Smooth muscle cell (in vitro differentiated cells): ENCODE measurements at regions not wholly inside any gene's neighbourhood (a gene's known extent, or its start where the extent isn't known, plus 50 kb on each side); places are given as distances from the start of the nearest gene placed in this dataset.

Experiments
- DNase-seq: peaks from one replicate; lab custom pipeline; 2025; ENCODE audit not compliant: unreplicated experiment; lab: John Stamatoyannopoulos, UW
- H2AFZ ChIP-seq: fragments of 200-600 bp; sonication (generic); 2 replicates; pipeline ENCODE4 v1.6.0; 2016; ENCODE audit warnings: antibody characterized with exemption, low read depth, mild to moderate bottlenecking
- H3F3A ChIP-seq: fragments of 200-600 bp; sonication (generic); 2 replicates; pipeline ENCODE4 v1.6.0; 2017; ENCODE audit warnings: antibody characterized with exemption, low read depth
- H3K27ac ChIP-seq: fragments of 200-600 bp; sonication (generic); 2 replicates; pipeline ENCODE4 v1.5.1; 2016; ENCODE audit warnings: low read depth, mild to moderate bottlenecking
- H3K27me3 ChIP-seq: fragments of 200-600 bp; sonication (generic); 2 replicates; pipeline ENCODE4 v1.6.1; 2016; ENCODE audit warnings: low read depth, mild to moderate bottlenecking
- H3K36me3 ChIP-seq: fragments of 200-600 bp; sonication (generic); 2 replicates; pipeline ENCODE4 v1.5.1; 2016; ENCODE audit warnings: low read depth
- H3K4me1 ChIP-seq: fragments of 200-600 bp; sonication (generic); 2 replicates; pipeline ENCODE4 v1.5.1; 2016; ENCODE audit warnings: low read depth
- H3K4me2 ChIP-seq: fragments of 200-600 bp; sonication (generic); 2 replicates; pipeline ENCODE4 v1.6.0; 2016; ENCODE audit warnings: mild to moderate bottlenecking
- H3K4me3 ChIP-seq: fragments of 200-600 bp; sonication (generic); 2 replicates; pipeline ENCODE4 v1.5.1; 2016; ENCODE audit warnings: mild to moderate bottlenecking
- H3K79me2 ChIP-seq: fragments of 200-600 bp; sonication (generic); 2 replicates; pipeline ENCODE4 v1.6.0; 2016; ENCODE audit warnings: low read depth, mild to moderate bottlenecking
- H3K9ac ChIP-seq: fragments of 200-600 bp; sonication (generic); 2 replicates; pipeline ENCODE4 v1.6.0; 2016; ENCODE audit warnings: low read depth
- H3K9me3 ChIP-seq: fragments of 200-600 bp; sonication (generic); replicated peaks from 2 replicates; pipeline ENCODE4 v1.5.1; 2016; ENCODE audit warnings: low read depth
- H4K20me1 ChIP-seq: fragments of 200-600 bp; sonication (generic); 2 replicates; pipeline ENCODE4 v1.6.0; 2016; ENCODE audit warnings: low read depth
- WGBS: methylation state at CpG from one replicate; pipeline ENCODE4 v1.1.7; 2016; ENCODE audit warnings: low lambda C conversion rate; 5-methylcytosine and 5-hydroxymethylcytosine counted together
- TF ChIP-seq, protein P1 (sequence below): fragments of 200-600 bp; sonication (generic); IDR thresholded peaks from 2 replicates; pipeline ENCODE4 v1.5.1; 2017; ENCODE audit warnings: borderline replicate concordance, mild to moderate bottlenecking, antibody characterized with exemption; ENCODE audit not compliant: insufficient read depth, poor library complexity, severe bottlenecking

DNA sequence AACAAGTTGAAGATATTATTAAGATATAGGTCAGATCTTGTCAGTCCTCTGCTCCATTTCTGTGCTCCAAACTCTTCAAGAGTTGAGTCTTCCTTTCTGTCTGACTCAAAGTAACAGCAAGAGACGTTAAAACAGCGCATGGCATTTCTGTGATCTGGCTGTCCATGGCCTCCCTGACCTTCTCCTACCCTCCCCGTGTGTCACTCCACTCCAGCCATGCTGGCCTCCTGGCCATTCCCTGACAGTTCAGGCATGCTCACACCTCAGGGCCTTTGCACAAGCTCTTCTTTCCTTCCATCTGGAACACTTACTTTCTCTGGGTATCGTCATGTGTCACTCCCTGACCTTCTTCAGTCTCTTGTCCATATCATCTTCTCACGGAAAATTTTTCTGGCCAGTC lies 229.0 kb downstream of the CENPF start:
- no peak overlapping the region for H2AFZ ChIP-seq
- DNase-seq: no peak
- H3K27ac ChIP-seq: no peak overlapping the region
- no peak overlapping the region for H3K4me3 ChIP-seq
- no peak overlapping the region for H3K9ac ChIP-seq
- TF ChIP-seq, protein P1, sequence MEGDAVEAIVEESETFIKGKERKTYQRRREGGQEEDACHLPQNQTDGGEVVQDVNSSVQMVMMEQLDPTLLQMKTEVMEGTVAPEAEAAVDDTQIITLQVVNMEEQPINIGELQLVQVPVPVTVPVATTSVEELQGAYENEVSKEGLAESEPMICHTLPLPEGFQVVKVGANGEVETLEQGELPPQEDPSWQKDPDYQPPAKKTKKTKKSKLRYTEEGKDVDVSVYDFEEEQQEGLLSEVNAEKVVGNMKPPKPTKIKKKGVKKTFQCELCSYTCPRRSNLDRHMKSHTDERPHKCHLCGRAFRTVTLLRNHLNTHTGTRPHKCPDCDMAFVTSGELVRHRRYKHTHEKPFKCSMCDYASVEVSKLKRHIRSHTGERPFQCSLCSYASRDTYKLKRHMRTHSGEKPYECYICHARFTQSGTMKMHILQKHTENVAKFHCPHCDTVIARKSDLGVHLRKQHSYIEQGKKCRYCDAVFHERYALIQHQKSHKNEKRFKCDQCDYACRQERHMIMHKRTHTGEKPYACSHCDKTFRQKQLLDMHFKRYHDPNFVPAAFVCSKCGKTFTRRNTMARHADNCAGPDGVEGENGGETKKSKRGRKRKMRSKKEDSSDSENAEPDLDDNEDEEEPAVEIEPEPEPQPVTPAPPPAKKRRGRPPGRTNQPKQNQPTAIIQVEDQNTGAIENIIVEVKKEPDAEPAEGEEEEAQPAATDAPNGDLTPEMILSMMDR: no peak
- H3K4me1 ChIP-seq: no peaks in the 10 kb centered on the region
- H3K79me2 ChIP-seq: no peaks in the 10 kb centered on the region
- H3K9me3 ChIP-seq: no peaks in the 10 kb centered on the region
- H3F3A ChIP-seq: no peaks in the 10 kb centered on the region
- 92% methylated on average over 5 of the region's 5 CpGs for WGBS
- H4K20me1 ChIP-seq: no peaks in the 10 kb centered on the region
- no peak overlapping the region for H3K4me2 ChIP-seq
- H3K27me3 ChIP-seq: no peaks in the 10 kb centered on the region
- no peaks in the 10 kb centered on the region for H3K36me3 ChIP-seq

DNA sequence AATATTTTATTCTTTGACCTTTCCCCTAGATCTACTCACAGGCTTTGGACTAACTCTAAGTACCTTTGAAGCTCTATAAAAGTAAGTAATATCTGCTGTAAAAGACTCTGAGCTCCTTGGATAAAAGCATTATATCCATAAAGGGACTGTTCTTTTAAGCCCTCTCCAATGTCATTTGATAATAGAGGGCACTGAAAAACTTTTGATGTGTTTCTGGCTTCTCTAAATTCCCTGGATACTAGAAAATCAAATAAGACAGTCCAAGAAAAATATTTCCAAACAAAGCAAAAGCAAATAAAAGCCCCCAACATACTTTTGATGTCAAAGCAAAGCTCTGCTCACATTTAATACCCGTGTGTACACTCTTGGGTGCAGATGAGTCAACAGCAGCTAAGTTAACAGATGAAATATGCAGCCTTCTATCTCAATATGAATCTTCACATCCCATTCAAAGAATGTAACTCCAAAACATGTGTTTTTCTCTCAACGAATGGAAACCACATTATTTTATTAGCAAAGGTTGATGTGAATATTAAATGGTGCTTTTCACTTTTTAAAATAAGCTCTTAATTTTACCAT lies 230.3 kb downstream of the CENPF start:
- Histone ChIP-seq H3K4me2 (no peak overlapping the region), H4K20me1 (no peaks in the 10 kb centered on the region), H3K9me3 (no peaks in the 10 kb centered on the region), H3K4me3 (no peak overlapping the region), H3K79me2 (no peaks in the 10 kb centered on the region), H3K36me3 (no peaks in the 10 kb centered on the region), H3K4me1 (no peaks in the 10 kb centered on the region), H2AFZ (peak overlapping the region; percentile 10), H3F3A (no peaks in the 10 kb centered on the region), H3K27me3 (no peaks in the 10 kb centered on the region), H3K27ac (no peak overlapping the region), H3K9ac (no peak overlapping the region)
- TF ChIP-seq, protein P1: no peak
- 57% methylated on average over 2 of the region's 2 CpGs for WGBS
- no peak for DNase-seq

DNA sequence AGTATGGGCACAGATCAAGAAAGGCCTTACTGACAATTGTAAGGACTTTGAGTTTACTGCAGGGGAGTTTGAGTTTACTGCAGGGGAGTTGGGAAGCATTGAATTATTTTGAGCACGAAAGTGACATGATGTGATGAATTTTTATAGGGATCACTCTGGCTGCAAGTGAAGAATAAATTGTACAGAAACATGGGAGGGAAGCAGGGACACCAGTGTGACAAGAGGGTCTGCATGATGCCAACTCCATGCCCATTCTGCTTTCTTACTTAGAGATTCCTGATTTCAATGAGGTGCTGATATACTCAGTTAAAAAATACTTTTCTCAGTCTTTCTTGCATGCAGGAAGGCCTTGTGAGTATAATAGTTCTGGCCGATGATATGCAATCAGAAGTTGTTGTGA lies 234.4 kb downstream of the CENPF start:
- no peak overlapping the region for H3K27ac ChIP-seq
- H3K27me3 ChIP-seq: no peaks in the 10 kb centered on the region
- H3K9me3 ChIP-seq: no peaks in the 10 kb centered on the region
- WGBS: 81% methylated on average over 2 of the region's 2 CpGs
- no peak overlapping the region for H3K9ac ChIP-seq
- TF ChIP-seq, protein P1: no peak
- H3F3A ChIP-seq: no peaks in the 10 kb centered on the region
- no peaks in the 10 kb centered on the region for H3K4me1 ChIP-seq
- no peak for DNase-seq
- H2AFZ ChIP-seq: no peak overlapping the region
- H3K79me2 ChIP-seq: no peaks in the 10 kb centered on the region
- H3K4me2 ChIP-seq: peak overlapping the region; percentile 27
- no peaks in the 10 kb centered on the region for H3K36me3 ChIP-seq
- H4K20me1 ChIP-seq: no peaks in the 10 kb centered on the region
- no peak overlapping the region for H3K4me3 ChIP-seq

DNA sequence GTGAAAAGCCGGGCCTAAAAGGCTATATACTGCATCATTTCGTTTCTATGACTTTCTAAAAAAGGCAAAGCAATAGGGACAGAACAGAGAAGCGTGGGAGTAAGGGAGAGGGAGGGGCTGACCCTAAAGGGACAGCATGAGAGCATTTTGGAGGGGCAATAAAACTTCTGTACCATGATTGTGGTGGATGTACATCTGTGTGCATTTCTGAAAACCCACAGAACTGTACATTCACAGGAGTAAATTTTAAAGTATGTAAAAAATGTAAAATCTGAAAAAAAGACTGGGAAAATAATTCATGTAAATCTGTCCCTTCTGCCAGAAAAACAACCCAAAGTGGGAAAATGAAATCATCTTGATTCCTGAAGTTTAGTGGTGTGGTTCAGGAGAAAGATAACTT lies 235.4 kb downstream of the CENPF start:
- Histone ChIP-seq H3K36me3 (no peaks in the 10 kb centered on the region), H3K9me3 (no peaks in the 10 kb centered on the region), H2AFZ (no peak overlapping the region), H3F3A (no peaks in the 10 kb centered on the region), H3K79me2 (no peaks in the 10 kb centered on the region), H3K27me3 (no peaks in the 10 kb centered on the region), H3K4me2 (peak overlapping the region; percentile 27), H3K4me3 (no peak overlapping the region), H3K27ac (no peak overlapping the region), H3K4me1 (no peaks in the 10 kb centered on the region), H4K20me1 (no peaks in the 10 kb centered on the region), H3K9ac (no peak overlapping the region)
- no peak for DNase-seq
- TF ChIP-seq, protein P1: no peak
- WGBS: 30% methylated on average over 3 of the region's 3 CpGs
